IMR-90 (cell line): ENCODE measurements at regions not wholly inside any gene's neighbourhood (a gene's known extent, or its start where the extent isn't known, plus 50 kb on each side); places are given as distances from the start of the nearest gene placed in this dataset.

Experiments
- ATAC-seq: fragments of 200-7000 bp; cut with Tn5 transposase; 2 replicates; pipeline ENCODE4 v1.9.1; 2020; ENCODE audit warnings: low read depth, mild to moderate bottlenecking, moderate library complexity
- BruUV-seq: library from RNA; stranded (reverse); fragments of 400-500 nt; replicated peaks from 2 replicates; lab custom pipeline; 2021; lab: Mats Ljungman, UMichigan
- CTCF ChIA-PET: fragments of 300-600 bp; formaldehyde crosslinking; extraction: SDS; loops from one replicate; lab custom pipeline; 2021; ENCODE audit warnings: antibody characterized with exemption; lab: Yijun Ruan, JAX
- POLR2A ChIA-PET: fragments of 300-600 bp; sonication (Branson Sonifier 250); formaldehyde crosslinking; loops from one replicate; lab custom pipeline; 2022; ENCODE audit warnings: antibody characterized with exemption; ENCODE audit not compliant: unreplicated experiment; lab: Charles Lee
- DNase-seq: peaks from one replicate; pipeline ENCODE4 v3.0.0; 2013
- H2AFZ ChIP-seq: replicated peaks from 2 replicates; pipeline ENCODE3; 2013; ENCODE audit warnings: low read length, mild to moderate bottlenecking; ENCODE audit not compliant: poor library complexity
- H2AK5ac ChIP-seq: 2 replicates; pipeline ENCODE4 v1.6.1; 2013; ENCODE audit warnings: low read depth, low read length, inconsistent platforms
- H2AK9ac ChIP-seq: replicated peaks from 2 replicates; pipeline ENCODE3; 2013; ENCODE audit warnings: mild to moderate bottlenecking, low read depth, low read length, moderate library complexity; ENCODE audit not compliant: poor library complexity
- H2BK120ac ChIP-seq: 2 replicates; pipeline ENCODE4 v1.6.1; 2013; ENCODE audit warnings: low read depth, low read length, inconsistent platforms
- H2BK15ac ChIP-seq: 3 replicates; pipeline ENCODE4 v1.6.1; 2013; ENCODE audit warnings: low read depth, low read length, inconsistent platforms
- H2BK20ac ChIP-seq: 2 replicates; pipeline ENCODE4 v1.6.1; 2013; ENCODE audit warnings: low read depth, mild to moderate bottlenecking, inconsistent platforms, low read length, moderate library complexity
- H2BK5ac ChIP-seq: 2 replicates; pipeline ENCODE4 v1.6.1; 2013; ENCODE audit warnings: mild to moderate bottlenecking, low read depth, low read length, inconsistent platforms; ENCODE audit not compliant: poor library complexity, severe bottlenecking
- H3K14ac ChIP-seq: replicated peaks from 2 replicates; pipeline ENCODE4 v1.6.1; 2013; ENCODE audit warnings: low read depth, low read length, inconsistent platforms
- H3K18ac ChIP-seq: 2 replicates; pipeline ENCODE4 v1.6.1; 2013; ENCODE audit warnings: low read depth, low read length, control low read depth
- H3K23ac ChIP-seq: 2 replicates; pipeline ENCODE4 v1.6.1; 2013; ENCODE audit warnings: low read depth, low read length, inconsistent platforms
- H3K27ac ChIP-seq: 2 replicates; pipeline ENCODE4 v1.5.1; 2013; ENCODE audit warnings: mild to moderate bottlenecking, control low read depth, low read length; ENCODE audit not compliant: insufficient read depth
- H3K27me3 ChIP-seq: 2 replicates; pipeline ENCODE4 v1.6.1; 2013; ENCODE audit warnings: low read length; ENCODE audit not compliant: control insufficient read depth, insufficient read depth
- H3K36me3 ChIP-seq: 2 replicates; pipeline ENCODE4 v1.6.1; 2013; ENCODE audit warnings: low read length, mixed read lengths; ENCODE audit not compliant: control insufficient read depth, insufficient read depth
- H3K4ac ChIP-seq: 2 replicates; pipeline ENCODE4 v1.6.1; 2013; ENCODE audit warnings: low read depth, low read length, inconsistent platforms
- H3K4me1 ChIP-seq: 2 replicates; pipeline ENCODE4 v1.6.1; 2013; ENCODE audit warnings: low read length, mixed read lengths; ENCODE audit not compliant: control insufficient read depth, insufficient read depth
- H3K4me2 ChIP-seq: 2 replicates; pipeline ENCODE4 v1.6.1; 2013; ENCODE audit warnings: low read depth, mild to moderate bottlenecking, control low read depth, low read length, moderate library complexity
- H3K4me3 ChIP-seq: 2 replicates; pipeline ENCODE4 v1.5.1; 2013; ENCODE audit warnings: low read depth, mild to moderate bottlenecking, control low read depth, low read length, moderate library complexity; ENCODE audit not compliant: insufficient read depth
- H3K56ac ChIP-seq: 2 replicates; pipeline ENCODE4 v1.6.1; 2013; ENCODE audit warnings: low read length, inconsistent platforms; ENCODE audit not compliant: insufficient read depth; ENCODE audit errors: extremely low read depth
- H3K79me1 ChIP-seq, 2 experiments: 2 replicates each; pipeline ENCODE4 v1.6.1; 2013; ENCODE audit warnings: low read length in 2 of 2, inconsistent platforms in 1 of 2, low read depth in 1 of 2
- H3K9ac ChIP-seq: 2 replicates; pipeline ENCODE4 v1.6.1; 2013; ENCODE audit warnings: low read depth, low read length, control low read depth
- H3K9me1 ChIP-seq: 2 replicates; pipeline ENCODE4 v1.6.1; 2013; ENCODE audit warnings: low read length, inconsistent platforms; ENCODE audit not compliant: insufficient read depth
- H3K9me3 ChIP-seq: 2 replicates; pipeline ENCODE4 v1.6.1; 2013; ENCODE audit warnings: low read length; ENCODE audit not compliant: control insufficient read depth, insufficient read depth
- H4K20me1 ChIP-seq: 2 replicates; pipeline ENCODE4 v1.6.1; 2013; ENCODE audit warnings: low read length, inconsistent platforms; ENCODE audit not compliant: insufficient read depth
- H4K5ac ChIP-seq: 2 replicates; pipeline ENCODE4 v1.6.1; 2013; ENCODE audit warnings: mild to moderate bottlenecking, low read depth, low read length, control low read depth
- H4K8ac ChIP-seq, 2 experiments: 2 replicates each; pipeline ENCODE4 v1.6.1; 2013; ENCODE audit warnings: low read depth in 2 of 2, low read length in 2 of 2, control low read depth in 1 of 2, inconsistent platforms in 1 of 2
- H4K91ac ChIP-seq: 2 replicates; pipeline ENCODE4 v1.6.1; 2013; ENCODE audit warnings: low read depth, low read length, inconsistent platforms; ENCODE audit not compliant: insufficient read depth
- BHLHE40 ChIP-seq: fragments of 150-350 bp; IDR thresholded peaks from 2 replicates; pipeline ENCODE4 v1.6.1; 2016; ENCODE audit warnings: mild to moderate bottlenecking, low read depth, low read length
- CEBPB ChIP-seq: IDR thresholded peaks from 2 replicates; pipeline ENCODE4 v1.6.1; 2012; ENCODE audit warnings: low read depth, low read length, improper control_type of control experiment
- CHD1 ChIP-seq: IDR thresholded peaks from 2 replicates; pipeline ENCODE4 v1.6.1; 2012; ENCODE audit warnings: low read depth, low read length, improper control_type of control experiment
- FOS ChIP-seq: fragments of 150-350 bp; IDR thresholded peaks from 2 replicates; pipeline ENCODE4 v1.6.1; 2016; ENCODE audit warnings: low read depth, low read length
- MAFK ChIP-seq: IDR thresholded peaks from 2 replicates; pipeline ENCODE4 v1.6.1; 2012; ENCODE audit warnings: low read depth, low read length, improper control_type of control experiment
- MAZ ChIP-seq: IDR thresholded peaks from 2 replicates; pipeline ENCODE4 v1.6.1; 2012; ENCODE audit warnings: low read depth, mild to moderate bottlenecking, low read length, improper control_type of control experiment, moderate library complexity, borderline replicate concordance
- MXI1 ChIP-seq: IDR thresholded peaks from 2 replicates; pipeline ENCODE4 v1.6.1; 2012; ENCODE audit warnings: low read depth, mild to moderate bottlenecking, low read length, moderate library complexity, borderline replicate concordance
- NFE2L2 ChIP-seq: fragments of 150-350 bp; IDR thresholded peaks from 2 replicates; pipeline ENCODE4 v1.6.1; 2016; ENCODE audit warnings: low read depth, mild to moderate bottlenecking, low read length
- POLR2A ChIP-seq: IDR thresholded peaks from 2 replicates; pipeline ENCODE4 v1.6.1; 2012; ENCODE audit warnings: mild to moderate bottlenecking, low read depth, low read length
- RAD21 ChIP-seq: IDR thresholded peaks from 2 replicates; pipeline ENCODE4 v1.6.1; 2012; ENCODE audit warnings: low read length, improper control_type of control experiment
- RCOR1 ChIP-seq: IDR thresholded peaks from 2 replicates; pipeline ENCODE4 v1.6.1; 2012; ENCODE audit warnings: mild to moderate bottlenecking, low read length, improper control_type of control experiment; ENCODE audit not compliant: insufficient replicate concordance
- RFX5 ChIP-seq: IDR thresholded peaks from 2 replicates; pipeline ENCODE4 v1.8.0; 2012; ENCODE audit warnings: low read depth, mild to moderate bottlenecking, low read length, moderate library complexity
- SMC3 ChIP-seq: fragments of 150-350 bp; IDR thresholded peaks from 2 replicates; pipeline ENCODE4 v1.6.1; 2016; ENCODE audit warnings: low read depth, mild to moderate bottlenecking, antibody characterized with exemption, low read length, moderate library complexity
- WGBS, 2 experiments: methylation state at CpG; one replicate each; pipeline versions ENCODE4 v1.1.5 to v1.1.7; 2013; ENCODE audit warnings: missing lambda C conversion rate in 2 of 2; ENCODE audit not compliant: insufficient read length in 1 of 2; ENCODE audit errors: extremely low coverage in 2 of 2; 5-methylcytosine and 5-hydroxymethylcytosine counted together
- dilution Hi-C: fragments of 300-500 bp; cut with HindIII; formaldehyde crosslinking; loops from one replicate; pipeline ENCODE4 v1.14.3; 2018; ENCODE audit warnings: low sequenced_read_pairs; ENCODE audit not compliant: unreplicated experiment
- in situ Hi-C: fragments of 300-500 bp; cut with MboI; formaldehyde crosslinking; loops from 3 replicates; pipeline ENCODE4 v1.14.3; 2019; ENCODE audit warnings: low sequenced_read_pairs, inconsistent platforms, mixed read lengths
- intact Hi-C: fragments of 100-400 bp; cut with micrococcal nuclease; formaldehyde crosslinking; loops from 2 replicates; pipeline ENCODE4 v1.10.0; 2022
- TF ChIP-seq, protein P1 (sequence below): conservative IDR thresholded peaks from 2 replicates; pipeline ENCODE4 v1.5.1; 2012; ENCODE audit warnings: mild to moderate bottlenecking, low read depth, low read length, improper control_type of control experiment
- TF ChIP-seq, protein P2 (sequence below): fragments of 150-350 bp; IDR thresholded peaks from 2 replicates; pipeline ENCODE4 v1.6.1; 2017; ENCODE audit warnings: mild to moderate bottlenecking, antibody characterized with exemption, low read length, low read depth
- TF ChIP-seq, protein P3 (sequence below): fragments of 150-350 bp; IDR thresholded peaks from 2 replicates; pipeline ENCODE4 v1.6.1; 2016; ENCODE audit warnings: low read depth, mild to moderate bottlenecking, low read length, moderate library complexity, borderline replicate concordance

DNA sequence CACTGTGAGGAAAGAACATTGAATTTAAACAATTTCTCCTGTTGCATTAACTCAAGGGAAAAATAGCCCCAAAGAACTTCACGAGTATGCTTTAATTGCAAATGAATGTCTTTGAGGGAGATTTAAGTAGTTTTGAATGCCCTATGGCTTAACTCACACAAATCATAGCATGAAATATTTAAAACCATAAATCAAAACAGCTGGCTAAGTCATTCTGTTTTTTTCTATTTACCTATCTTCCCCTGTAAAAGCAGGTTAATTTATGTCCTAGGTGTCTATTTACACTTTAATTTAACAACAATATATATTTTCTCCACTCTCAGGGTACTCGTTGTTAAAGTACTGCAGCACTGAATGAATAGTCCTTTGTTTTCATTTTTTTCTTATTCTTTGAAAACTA, 118.8 kb upstream of the PIEZO2 start:
- H2AK9ac ChIP-seq, result no peak overlapping the region
- H3K9me3 ChIP-seq, result no peaks in the 10 kb centered on the region
- H4K5ac ChIP-seq, result no peak overlapping the region
- no peaks in the 10 kb centered on the region; the same call in none of the 2 replicates for H3K4me1 ChIP-seq
- no peak for ATAC-seq
- H3K56ac ChIP-seq, result no peak overlapping the region
- no peaks in the 10 kb centered on the region for H4K20me1 ChIP-seq
- CTCF ChIA-PET, result no interaction called here
- no peak overlapping the region for H4K91ac ChIP-seq
- WGBS, 2 experiments, result no CpG with 5 or more reads among the region's 2 CpGs
- POLR2A ChIA-PET, result no interaction called here
- H3K27ac ChIP-seq, result no peak overlapping the region
- H3K79me1 ChIP-seq, result no peaks in the 10 kb centered on the region
- no peak overlapping the region for H2BK15ac ChIP-seq
- no peaks in the 10 kb centered on the region for H3K9me1 ChIP-seq
- no peak overlapping the region for H2AFZ ChIP-seq
- H3K23ac ChIP-seq, result no peak overlapping the region
- no peak overlapping the region for H3K9ac ChIP-seq
- no peak for DNase-seq
- H3K4me3 ChIP-seq, result no peak overlapping the region
- no peak overlapping the region for H2BK5ac ChIP-seq
- in situ Hi-C loops, result no loop called here
- H2AK5ac ChIP-seq, result no peak overlapping the region
- H2BK120ac ChIP-seq, result no peak overlapping the region
- no peak overlapping the region for H3K14ac ChIP-seq
- no peak overlapping the region for H3K4ac ChIP-seq
- H4K8ac ChIP-seq, result no peak overlapping the region
- no peak overlapping the region for H3K18ac ChIP-seq
- intact Hi-C loops, result loop anchor here (2.0 kb wide), 1 partner anchor 57 kb away; no protein-coding TSS in a partner anchor
- no peak overlapping the region for H2BK20ac ChIP-seq
- BruUV-seq, result no TSS peak
- TF ChIP-seq SMC3, result no peak
- TF ChIP-seq NFE2L2, result no peak
- TF ChIP-seq POLR2A, result no peak
- no peak for TF ChIP-seq FOS
- no peak for TF ChIP-seq RCOR1
- TF ChIP-seq, protein P1, sequence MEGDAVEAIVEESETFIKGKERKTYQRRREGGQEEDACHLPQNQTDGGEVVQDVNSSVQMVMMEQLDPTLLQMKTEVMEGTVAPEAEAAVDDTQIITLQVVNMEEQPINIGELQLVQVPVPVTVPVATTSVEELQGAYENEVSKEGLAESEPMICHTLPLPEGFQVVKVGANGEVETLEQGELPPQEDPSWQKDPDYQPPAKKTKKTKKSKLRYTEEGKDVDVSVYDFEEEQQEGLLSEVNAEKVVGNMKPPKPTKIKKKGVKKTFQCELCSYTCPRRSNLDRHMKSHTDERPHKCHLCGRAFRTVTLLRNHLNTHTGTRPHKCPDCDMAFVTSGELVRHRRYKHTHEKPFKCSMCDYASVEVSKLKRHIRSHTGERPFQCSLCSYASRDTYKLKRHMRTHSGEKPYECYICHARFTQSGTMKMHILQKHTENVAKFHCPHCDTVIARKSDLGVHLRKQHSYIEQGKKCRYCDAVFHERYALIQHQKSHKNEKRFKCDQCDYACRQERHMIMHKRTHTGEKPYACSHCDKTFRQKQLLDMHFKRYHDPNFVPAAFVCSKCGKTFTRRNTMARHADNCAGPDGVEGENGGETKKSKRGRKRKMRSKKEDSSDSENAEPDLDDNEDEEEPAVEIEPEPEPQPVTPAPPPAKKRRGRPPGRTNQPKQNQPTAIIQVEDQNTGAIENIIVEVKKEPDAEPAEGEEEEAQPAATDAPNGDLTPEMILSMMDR, result no peak
- no peak for TF ChIP-seq CEBPB
- no peak for TF ChIP-seq MXI1
- TF ChIP-seq, protein P2, sequence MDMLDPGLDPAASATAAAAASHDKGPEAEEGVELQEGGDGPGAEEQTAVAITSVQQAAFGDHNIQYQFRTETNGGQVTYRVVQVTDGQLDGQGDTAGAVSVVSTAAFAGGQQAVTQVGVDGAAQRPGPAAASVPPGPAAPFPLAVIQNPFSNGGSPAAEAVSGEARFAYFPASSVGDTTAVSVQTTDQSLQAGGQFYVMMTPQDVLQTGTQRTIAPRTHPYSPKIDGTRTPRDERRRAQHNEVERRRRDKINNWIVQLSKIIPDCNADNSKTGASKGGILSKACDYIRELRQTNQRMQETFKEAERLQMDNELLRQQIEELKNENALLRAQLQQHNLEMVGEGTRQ, result no peak
- TF ChIP-seq CHD1, result no peak
- no peak for TF ChIP-seq RFX5
- TF ChIP-seq, protein P3, sequence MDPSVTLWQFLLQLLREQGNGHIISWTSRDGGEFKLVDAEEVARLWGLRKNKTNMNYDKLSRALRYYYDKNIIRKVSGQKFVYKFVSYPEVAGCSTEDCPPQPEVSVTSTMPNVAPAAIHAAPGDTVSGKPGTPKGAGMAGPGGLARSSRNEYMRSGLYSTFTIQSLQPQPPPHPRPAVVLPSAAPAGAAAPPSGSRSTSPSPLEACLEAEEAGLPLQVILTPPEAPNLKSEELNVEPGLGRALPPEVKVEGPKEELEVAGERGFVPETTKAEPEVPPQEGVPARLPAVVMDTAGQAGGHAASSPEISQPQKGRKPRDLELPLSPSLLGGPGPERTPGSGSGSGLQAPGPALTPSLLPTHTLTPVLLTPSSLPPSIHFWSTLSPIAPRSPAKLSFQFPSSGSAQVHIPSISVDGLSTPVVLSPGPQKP, result no peak
- TF ChIP-seq MAZ, result no peak
- TF ChIP-seq MAFK, result no peak
- no peak for TF ChIP-seq RAD21
- TF ChIP-seq BHLHE40, result no peak
- H3K4me2 ChIP-seq, result no peak overlapping the region
- dilution Hi-C loops, result no loop called here
- no peaks in the 10 kb centered on the region for H3K27me3 ChIP-seq
- H3K36me3 ChIP-seq, result no peaks in the 10 kb centered on the region
